ENCODE measurements at regions not wholly inside any gene's neighbourhood (a gene's known extent, or its start where the extent isn't known, plus 50 kb on each side); places are given as distances from the start of the nearest gene placed in this dataset.
"Not testable (repeated sequence)": the region's sequence is repeated elsewhere in the genome, so short reads cannot be mapped to it uniquely, and the experiment has no call there.

DNA sequence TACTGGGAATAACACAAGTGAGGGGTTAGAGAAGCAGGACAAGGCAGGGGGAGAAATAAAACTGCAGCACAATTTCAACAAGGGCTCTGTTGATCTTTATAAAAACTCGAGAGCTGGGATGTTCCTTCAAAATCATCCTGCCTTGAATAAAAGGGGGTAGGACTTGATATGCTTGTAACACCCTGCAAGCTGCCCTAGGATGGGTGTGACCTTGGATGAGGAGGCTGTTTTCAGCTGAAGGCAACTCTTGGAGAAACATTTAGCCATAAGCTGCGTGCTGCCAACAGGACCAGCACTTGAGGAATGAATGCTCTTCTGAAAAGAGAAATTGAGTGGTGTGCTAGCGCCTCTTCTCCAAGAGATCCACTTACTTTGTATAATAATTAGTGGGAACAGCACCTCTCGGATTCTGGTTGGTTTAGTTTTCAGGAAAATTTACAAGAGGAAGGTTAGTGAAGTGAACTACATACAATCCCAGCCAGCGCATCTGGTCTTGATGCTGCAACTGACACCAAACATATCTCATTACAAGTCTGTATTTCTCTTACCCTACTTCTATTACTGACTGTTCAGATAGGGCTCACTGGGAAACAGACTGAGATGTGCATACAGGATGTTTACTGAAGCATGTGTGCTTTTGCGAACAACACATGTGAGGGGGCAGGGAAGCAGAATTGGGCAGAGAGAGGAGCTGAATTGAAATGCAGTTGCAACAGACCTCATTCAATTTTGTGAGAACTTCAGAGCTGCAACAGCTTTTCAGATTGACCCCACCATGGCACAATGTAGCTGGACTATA, 643.0 kb upstream of the GOLIM4 start:
- DNase-seq = no peak

DNA sequence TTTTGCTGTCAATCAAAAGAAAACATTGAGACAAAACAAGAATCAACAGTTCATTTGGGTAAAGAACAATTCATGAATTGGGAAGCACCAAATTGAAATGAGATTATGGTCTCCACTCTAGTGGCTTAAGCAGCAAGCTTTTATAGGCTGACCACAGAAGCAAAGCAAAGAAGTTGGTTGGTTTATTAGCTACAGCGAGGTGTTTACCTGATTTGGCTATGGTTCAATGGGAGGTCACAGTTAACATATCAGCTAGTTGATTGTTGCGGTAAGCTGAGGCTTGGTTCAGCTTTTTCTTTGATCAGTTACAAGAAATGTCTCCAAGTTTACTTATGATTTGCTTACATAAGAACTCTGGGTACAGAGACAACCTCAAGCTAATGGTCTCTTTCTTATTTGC, 640.5 kb upstream of the GOLIM4 start:
- DNase-seq = no peak

DNA sequence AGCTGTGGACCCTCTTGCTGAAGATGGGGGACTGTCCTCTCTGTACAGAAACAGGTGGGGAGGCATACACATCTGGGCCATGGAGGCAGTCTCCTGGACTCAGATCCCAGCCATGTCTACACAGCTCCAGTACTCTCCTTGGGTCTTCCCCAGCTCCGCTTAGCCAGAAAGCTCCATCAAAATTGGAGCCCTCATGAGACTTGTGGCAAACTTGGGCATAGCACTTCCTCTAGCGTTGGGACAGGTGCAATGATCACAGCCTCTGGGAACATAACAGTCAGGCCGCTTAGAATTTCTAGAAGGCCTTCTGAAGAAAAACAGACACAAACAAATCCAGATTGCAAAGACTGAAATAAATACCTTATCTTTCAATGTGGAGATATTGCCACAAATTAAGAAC, 634.3 kb upstream of the GOLIM4 start:
- DNase-seq = no peak

DNA sequence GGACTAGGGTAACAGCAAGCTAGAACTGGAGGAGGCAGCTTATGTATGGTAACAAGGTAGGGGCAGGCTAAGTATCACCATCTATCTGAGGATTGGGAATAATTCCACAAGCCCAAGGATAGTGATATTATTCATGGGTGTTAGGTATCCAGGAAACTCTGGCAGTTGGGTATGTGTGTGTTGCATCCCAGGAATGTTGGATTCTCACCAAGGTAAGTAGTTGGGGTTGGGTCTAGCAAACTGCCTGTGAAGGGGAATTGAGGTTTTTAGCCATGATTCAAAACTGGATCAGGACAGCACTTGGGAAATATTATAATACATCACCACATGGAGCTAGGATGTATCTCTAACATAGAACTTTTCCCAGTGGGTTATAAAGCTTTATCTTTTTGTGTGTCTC, 626.4 kb upstream of the GOLIM4 start:
- no peak for DNase-seq

DNA sequence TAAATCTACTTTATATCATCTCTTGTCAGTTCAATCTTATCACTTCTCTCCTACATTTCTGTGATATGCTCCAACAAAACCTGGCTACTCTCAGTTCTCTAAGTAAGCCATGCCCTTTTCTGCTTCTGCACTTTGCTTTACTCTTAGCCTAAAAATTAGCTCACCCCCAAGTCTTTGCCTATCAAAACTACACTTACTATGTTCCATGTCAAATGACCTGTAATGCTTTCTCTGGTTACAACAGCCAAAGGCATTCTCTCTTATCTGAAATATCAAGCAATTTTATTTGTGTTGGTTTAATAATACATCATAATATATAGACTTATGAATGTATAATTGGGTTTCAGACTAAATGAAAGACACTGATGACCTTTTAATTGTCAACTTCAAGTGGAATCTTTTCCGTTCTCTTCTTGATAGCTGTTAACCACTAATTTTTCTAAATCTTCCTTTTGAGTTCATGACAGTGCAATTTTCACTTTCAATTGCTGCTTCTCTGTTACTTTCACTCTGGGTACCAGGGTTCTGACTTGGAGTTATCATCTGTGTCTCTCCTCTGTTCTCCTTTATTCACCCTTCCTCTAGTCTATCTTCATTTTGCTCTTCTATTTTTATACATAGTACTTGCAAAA, 619.0 kb upstream of the GOLIM4 start:
- DNase-seq = no peak

DNA sequence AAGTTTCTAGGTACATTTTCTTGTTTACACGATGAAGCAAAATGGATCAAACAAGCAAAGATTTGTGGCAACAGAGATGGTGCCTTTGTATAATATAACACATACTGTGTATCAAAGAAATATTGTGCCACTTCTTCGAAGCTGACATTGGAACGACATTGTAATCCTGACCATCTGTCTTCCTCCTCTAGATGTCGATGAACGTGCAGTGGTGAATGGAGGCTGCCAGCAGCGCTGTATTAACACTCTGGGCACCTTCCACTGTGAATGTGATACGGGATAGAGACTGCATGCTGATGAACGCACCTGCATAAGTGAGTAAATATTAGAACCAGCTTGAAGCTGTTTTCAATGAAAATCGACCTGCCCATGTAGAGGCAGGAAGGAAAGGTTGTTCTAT, 613.3 kb upstream of the GOLIM4 start:
- DNase-seq = no peak

DNA sequence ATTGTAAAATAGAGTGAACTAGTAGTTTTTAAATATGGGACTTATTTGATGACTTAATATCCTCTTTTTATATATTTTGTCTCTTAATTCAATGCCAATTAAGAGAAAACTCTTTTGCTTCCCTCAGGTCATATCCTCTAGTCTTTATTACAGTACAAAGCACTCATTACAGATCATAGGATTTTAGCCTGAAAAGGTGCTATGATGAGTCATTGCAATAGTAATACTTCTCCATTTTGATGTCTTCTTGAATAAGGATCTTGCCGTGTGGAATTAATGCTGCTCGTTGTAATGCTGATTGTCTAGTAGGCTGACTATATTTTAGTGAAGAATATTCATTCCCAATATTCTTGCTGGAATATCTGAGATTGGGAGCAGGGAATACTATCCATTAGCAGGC, 612.2 kb upstream of the GOLIM4 start:
- no peak for DNase-seq

DNA sequence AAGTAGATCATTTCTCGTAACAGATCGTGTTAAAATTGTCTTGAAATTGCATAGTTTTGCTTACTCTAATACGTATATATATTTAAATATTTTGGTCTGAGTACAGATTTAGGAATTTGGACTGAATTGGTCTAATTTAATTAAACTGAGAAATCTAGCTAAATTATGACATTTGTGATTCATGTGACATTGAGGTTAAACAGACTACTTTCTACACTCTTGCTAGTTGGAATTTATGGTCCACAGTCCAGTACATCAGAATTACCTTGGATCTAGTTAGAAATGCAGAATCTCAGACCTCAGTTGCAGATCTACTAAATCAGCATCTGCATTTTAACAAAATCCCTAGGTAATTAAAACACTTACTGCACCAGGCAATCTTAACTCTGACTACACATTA, 609.7 kb upstream of the GOLIM4 start:
- DNase-seq = no peak

DNA sequence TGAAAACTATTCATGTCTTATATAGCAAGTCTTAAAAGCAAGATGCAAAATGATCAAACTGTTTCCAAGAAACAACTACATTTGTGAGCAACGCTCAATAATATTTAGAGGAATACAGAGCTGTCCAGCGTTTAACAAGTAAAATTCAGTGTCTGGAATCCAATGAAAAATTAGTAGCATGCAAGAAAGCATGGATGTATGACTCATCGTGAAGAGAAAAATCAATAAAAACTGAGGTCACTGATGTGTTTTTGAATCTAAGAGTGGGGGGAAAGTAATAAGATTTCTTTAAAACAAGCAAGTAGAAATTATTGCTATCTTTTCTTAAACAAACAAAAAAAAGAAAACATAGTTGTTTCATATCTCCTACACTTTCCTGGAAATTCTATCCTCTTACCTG, 600.3 kb upstream of the GOLIM4 start:
- DNase-seq = no peak

DNA sequence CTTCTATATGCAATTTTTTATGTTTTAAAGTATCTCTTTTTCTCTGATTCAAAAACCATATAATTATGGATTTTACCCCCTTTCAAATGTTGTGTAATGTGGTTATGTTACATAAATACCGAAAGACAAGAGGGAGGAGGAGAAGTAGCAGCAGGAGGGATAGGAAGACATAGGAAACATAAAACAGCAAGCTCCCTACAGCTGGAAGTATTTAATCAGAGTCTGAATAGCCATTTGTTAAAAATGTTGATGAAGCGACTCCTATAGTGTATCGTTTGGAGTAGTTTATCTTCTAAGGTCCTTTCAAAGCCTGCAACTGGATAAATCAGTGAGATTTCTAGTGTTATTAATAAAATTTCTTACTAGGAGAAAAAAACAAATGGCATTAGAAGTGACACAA, 598.1 kb upstream of the GOLIM4 start:
- DNase-seq = no peak

DNA sequence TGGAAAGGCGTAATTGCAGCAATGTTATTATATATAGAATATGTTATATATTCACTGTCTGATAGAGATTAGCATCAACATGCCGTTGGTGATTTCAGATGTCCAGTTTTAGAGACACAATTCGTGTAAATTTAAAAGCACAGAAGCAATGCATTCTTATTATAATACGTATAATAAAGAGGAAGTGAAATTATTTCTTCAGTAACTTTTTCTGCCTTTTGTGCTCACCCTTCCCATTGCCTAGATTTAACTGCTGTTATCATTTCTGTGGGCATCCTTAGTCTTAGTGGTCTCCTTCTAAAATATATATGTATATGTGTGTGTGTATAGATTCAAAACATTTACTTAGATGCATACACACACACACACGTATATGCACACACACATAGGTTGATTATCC, 592.5 kb upstream of the GOLIM4 start:
- DNase-seq = no peak

DNA sequence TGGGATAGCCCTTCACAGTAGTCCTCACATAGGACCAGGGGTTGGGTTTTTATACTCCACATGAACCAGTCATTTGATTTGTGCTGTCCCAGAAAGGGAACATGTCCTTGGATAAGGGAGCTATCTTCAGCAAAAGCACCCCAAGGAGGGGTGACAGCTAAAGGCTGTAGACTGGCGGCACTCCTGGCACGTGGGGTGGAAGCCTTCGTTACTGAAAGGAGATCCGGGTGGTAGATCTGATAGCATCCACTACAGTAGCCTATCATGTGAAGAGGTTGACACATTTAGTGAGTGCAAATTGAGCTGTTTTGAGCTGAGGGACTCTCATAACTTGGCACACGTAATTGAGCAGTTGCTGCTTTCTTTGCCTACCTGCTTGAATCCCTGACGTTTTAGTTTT, 588.8 kb upstream of the GOLIM4 start:
- no peak for DNase-seq

DNA sequence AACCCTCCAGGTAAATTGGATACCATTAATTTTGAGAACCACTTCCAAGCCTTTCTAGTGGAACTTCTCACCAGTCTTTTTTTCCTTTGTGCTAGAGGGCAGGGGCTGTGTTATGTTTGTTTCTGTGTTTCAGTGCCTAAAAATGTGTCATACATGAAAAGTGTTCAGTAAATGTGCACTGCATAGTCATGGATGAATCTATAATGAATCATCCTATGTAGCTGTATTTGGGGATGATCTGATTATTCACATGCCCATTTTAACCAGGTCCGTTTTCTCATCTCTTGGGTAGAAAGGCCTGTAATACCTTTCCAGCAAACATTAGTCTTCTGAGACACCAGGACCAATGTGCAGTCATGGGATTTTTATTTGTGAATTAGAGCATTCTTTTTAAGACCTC, 583.0 kb upstream of the GOLIM4 start:
- no peak for DNase-seq

DNA sequence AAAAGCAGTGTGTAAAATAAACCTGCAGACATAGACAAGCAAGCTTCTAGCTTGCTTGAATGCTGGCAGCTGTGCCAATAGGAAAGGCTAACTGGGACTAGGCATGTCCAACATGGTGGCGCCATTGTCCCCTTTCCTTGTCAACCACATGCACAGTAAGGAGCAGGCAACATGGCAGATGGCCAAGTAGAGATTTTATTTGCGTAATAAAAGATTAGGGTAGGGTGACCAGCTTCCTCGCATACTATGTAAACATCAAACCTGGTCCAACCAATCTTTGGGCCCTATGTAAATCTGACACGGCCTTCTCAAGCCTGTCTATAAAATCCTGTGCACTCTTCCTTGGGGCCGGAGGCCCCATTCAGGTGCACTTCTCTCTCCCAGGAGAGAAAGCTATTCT, 575.4 kb upstream of the GOLIM4 start:
- DNase-seq = no peak

DNA sequence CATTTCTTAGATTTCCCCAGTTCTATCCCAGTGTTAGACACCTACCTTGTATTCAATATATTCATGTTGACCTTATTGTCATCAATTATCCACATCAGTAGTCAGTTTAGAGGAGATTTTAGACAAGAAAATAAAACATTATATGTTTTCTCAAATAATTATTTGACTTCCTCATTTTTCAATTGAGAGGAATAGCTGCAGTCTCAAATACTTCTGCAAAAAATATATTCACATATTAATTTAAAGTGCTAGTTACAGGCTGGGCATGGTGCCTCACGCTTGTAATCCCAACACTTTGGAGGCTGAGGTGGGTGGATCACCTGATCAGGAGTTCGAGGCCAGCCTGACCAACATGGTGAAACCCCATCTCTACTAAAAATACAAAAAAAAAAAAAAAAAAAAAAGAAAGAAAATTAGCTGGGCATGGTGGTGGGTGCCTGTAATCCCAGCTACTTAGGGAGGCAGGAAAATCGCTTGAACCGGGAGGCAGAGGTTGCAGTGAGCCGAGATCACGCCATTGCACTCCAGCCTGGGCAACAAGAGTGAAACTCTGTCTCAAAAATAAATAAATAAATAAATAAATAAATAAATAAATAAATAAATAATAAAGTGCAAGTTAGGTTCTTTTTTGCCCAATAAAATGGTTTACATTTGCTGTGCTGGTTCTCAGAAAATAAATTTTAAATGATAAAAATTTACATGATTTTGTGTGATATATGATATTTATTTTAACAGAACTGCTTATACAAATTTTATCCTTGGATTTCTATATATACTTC, 565.3 kb upstream of the GOLIM4 start:
- not testable (repeated sequence) for DNase-seq

DNA sequence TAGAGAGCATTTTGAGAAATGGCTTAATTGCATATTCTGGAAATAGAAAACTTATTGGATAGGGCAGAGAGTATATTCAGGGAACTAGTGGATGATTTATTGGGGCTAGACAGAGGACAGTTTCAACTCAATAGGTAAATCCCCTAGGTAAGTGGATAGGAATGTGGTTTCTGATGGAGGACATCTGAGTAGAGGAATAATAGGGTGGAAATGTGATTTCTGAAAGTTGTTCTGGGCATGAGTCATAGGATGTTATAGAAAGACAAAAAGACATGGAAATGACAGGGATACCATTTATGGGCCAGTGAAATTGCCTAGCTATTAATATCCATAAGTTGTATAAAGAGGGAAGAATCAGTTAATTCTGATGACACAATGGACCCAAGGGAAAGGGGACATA, 563.3 kb upstream of the GOLIM4 start:
- no peak for DNase-seq

DNA sequence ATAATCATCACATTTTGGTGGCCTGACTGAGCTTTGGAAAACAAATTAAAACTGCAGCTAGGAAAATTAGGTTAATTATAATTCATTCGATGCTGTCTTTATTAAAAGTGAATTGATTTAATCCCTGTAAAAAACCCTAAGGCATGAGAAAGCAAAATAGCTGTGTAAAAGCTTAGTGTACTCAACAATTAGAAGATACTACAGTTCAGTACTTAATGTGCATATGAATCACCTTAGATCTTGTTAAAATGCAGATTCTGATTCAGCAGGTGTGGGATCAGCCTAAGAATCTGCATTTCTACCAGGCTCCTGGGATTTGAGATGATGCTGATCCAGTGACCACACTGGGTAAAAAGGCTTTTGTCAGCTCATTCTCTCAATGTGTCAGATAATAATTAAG, 559.9 kb upstream of the GOLIM4 start:
- no peak for DNase-seq

DNA sequence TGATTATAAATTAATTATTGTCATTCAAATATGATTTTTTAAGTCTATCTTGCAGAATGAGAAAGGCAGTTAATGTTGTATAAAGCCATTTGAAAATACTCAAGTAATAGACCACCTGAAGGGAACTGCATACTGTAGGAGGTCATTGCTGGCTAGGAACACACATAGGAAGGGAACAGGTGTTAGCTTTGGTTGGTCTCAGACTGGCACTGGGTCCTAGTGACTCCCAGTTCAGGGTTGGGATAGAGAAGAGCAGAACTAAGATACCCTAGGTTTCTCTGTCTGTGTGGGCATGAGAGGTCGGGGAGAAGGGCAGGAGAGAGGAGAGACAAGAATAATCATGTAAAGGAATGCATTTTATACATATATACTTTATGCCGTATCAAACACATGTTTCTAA, 559.0 kb upstream of the GOLIM4 start:
- no peak for DNase-seq

DNA sequence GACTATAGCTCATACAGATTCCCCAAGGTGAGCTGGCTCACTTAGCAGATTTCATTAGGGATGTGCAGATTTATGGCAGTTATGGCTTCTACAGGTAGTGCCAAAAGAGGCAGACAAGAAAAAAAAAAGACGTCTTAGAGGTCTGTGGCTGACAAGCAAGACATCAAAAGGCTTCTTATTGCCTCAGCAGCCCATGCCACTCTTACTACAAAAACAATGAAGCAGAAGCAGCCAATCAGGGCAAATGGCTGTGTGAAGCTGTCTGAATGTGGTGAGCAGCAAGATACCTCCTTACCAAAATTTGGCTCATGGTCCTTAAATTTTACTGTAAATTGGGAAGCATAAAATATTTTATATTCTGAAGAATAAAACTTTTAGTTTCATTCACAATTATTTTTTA, 557.5 kb upstream of the GOLIM4 start:
- DNase-seq = no peak

DNA sequence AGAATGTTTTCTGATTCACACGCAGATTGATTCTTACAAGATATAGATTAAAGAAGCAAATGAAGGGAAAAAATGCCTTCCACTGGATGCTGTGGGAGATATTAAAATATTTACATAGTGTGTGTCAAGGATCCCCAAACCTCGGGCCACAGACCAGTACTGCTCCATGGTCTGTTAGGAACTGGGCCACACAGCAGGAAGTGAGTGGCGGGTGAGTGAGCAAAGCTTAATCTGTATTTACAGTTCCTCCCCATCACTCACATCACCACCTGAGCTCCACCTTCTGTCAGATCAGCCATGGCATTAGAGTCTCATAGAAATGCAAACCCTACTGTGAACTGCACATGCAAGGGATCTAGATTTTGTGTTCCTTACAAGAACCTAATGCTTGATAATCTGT, 552.6 kb upstream of the GOLIM4 start:
- DNase-seq = no peak

DNA sequence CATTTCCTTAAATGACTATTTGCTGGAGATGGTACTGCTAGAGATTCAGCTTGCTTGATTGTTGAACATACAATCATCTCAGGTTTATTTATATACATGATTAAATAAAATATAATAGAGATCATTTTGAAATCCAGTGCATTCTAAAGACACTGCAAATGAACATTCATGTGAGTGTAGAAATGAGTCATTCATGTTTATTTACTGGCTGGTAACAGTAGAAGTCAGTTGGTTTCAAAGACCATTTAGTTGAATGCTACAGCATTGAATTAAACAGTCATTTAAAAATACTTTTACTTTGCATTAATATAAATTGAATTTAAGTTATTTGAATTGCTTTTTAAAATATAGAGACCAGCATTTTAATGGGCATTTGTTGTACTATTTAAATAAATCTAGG, 551.9 kb upstream of the GOLIM4 start:
- no peak for DNase-seq

DNA sequence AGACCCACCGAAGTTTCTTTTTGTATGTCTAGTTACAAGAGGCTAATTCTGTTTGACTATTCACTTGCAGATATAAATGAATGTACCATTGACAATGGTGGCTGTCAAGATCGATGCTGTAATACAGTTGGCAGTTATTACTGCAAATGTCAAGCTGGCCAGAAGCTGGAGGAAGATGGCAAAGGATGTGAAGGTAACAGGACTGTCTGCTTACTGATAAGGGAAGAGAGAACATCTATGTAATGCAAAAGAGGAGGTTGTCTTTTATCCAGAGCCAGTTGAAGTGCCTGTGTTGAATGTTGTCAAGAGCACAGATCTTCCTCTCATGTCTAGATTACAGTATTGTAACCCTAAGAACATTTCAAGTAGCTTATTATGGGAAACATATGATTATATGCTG, 549.5 kb upstream of the GOLIM4 start:
- DNase-seq = no peak

DNA sequence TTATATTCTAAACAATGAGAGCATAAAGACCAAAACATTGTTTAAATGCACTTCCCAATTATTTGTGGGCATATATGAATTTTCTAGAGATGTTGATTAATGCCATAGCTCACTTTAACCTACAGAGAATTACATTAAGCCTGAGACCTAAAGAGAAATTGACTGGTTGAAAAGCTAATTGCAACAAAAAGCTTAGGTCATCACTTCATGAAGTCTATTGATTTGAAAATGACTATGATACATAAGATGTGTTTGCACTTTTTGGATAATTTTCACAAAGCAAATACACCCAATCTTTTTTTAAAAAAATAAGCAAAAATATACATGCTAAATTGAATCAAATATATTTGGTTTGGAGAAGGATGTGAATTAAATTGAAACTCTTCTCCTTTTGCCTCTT, 532.8 kb upstream of the GOLIM4 start:
- no peak for DNase-seq

DNA sequence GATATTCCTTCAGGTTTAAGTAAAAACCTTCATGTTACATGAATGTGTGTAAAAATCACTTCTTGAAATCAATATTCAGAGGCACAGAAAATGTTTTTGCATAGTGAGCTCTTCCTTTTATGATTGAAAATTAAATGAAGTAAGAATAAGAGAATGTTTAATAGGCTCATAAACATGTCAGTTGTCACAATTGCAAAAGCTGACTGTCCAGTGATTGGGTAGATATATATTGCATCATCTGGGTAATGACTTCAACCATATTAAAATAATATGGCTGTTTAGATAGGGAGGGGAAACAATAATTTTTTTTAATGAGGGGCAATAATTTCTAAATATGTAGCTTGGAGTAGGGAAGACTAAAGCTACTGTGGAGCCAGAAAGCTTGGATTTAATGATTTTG, 529.8 kb upstream of the GOLIM4 start:
- DNase-seq = no peak
